ENCODE measurements at regions not wholly inside any gene's neighbourhood (a gene's known extent, or its start where the extent isn't known, plus 50 kb on each side); places are given as distances from the start of the nearest gene placed in this dataset.

DNA sequence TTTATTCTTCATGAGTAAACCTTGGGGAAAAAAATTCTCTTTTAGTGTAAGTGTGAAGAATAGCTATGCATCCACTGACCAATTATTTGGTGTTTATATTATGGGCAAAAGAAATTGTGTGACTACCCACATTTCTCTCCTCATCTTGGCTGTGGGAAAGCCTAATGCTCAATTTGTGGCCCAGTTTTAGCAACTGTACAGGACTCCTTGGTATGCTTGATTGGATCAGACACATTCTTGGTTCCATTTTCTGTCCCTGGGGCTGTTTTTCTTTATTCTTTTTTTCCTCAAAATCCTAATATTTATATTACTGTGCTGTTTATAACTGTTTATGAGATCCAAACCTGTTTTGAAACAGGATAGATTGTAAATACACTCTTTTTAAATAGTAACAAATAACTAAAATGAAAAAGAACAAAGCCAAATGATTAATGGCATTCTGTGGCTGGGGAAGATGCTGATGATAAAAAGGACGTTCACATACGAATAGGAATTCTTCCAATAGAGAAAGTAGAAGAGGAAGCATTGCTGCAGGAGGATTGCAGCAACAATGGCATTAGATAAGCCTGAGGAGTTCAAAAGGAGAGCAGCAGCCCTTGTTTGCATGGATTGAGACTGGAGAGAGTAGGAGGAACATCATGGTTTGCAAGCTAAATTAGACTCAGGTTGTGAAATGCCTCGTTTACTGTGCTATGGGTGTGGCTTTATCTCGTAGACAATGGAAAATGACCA, 580.5 kb downstream of the INHBA start:
- no peak for ATAC-seq

DNA sequence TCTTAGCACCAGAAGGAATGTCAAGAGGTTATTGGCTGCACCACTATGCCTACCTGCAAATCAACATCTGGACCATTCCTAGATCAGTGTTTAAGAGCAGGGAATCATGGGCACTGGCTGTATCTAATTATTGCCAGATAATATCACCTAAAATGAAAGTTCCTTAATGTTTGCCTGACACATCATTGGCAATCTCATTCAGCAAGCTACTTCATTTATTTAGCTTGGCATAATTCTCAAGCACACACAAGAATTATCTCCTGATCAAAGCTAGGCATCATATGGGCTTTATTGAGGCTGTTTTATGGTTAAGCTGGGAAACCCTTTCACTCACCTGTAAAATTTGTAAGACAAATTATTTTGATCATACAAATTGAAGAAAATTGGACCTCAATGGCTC, 581.7 kb downstream of the INHBA start:
- no peak for ATAC-seq

DNA sequence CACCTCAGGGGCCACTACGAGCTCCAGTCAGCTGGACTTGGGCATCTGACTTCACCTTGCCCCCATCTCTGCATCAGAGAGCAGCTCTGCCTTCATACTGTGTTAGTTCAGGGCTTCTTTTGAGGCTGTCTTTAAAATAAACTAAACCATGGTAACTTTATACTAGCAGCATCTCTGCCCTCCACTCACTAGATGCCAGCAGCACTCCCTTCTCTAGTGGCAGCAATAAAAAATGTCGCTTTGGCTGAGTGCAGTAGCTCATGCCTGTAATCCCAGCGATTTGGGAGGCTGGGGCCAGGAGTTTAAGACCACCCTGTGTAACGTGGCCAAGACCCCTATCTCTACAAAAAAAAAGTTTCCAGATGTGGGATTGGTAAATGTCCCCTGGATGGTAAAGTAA, 584.4 kb downstream of the INHBA start:
- no peak for ATAC-seq

DNA sequence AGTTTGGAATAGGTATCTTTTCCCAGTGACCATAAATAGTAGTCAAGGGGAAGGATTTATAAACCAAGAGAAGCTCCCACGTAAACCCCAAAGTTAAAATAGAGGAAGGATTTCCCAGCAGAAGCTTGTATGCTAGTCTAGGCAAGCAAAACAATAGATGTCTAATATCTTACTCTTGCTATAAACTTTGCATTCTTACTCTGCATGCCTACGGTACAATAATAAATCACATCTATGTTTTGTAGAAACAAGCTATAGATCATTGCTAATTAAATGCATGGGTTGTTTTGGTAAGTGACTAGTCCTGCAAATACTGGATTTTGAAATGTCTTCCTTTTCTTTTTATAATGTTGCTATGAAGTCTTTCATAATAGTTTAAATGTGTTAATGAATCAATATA, 585.5 kb downstream of the INHBA start:
- no peak for ATAC-seq

DNA sequence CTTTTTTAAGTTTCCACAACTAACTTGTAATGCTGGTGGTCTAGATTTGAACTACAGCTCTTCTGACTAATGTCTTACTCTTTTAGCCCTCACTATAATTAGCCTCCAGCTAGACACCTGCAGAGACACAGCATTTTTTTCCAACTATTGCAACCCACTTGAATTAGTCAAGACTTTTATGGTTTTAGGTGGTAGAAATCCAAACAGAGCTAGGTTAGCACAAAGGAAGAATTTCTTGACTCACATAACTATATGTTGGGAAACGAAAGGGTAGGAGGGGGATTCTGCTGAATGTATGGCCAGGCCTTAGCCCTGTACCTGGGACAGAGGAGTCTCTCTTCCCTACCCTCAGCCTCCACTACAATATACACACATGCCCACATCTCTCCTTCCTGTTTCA, 586.1 kb downstream of the INHBA start:
- ATAC-seq = no peak

DNA sequence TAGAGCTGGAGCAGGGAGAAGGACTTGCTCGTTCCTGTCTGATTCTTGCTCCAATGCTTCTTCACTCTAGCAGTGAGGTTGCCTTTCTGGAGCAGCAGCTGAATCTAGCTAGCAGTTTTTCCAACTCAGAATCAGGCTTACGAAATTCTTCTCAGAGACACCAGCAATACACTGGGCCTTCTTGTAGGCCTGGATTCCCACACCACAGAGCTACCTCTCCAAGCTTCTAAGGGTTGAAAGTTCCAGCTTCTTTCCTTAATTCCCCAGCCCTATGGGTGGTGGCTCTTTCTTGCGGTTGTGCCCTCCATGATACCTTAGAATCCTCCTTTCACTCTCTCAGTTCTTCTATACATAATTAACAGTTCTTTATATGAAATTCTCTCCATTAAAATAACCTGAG, 586.6 kb downstream of the INHBA start:
- no peak for ATAC-seq

DNA sequence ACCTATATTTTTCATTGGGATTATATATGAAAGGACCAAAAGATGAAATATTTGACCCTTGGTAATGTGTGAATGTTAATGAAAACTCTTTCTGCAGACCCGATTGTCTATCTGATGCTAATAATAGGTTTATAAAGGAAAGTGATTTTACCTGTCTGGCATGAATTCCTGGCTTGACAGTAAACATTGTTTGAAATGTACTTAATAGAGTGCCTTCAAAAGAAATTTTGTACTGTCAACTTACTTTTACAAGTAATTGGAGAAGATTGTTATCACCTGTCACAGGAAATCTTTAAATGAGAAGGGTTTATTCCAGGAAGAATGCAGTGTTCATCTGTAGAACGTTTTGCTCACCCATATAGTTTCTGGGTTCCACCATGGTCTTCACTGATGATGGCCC, 588.2 kb downstream of the INHBA start:
- ATAC-seq = no peak

DNA sequence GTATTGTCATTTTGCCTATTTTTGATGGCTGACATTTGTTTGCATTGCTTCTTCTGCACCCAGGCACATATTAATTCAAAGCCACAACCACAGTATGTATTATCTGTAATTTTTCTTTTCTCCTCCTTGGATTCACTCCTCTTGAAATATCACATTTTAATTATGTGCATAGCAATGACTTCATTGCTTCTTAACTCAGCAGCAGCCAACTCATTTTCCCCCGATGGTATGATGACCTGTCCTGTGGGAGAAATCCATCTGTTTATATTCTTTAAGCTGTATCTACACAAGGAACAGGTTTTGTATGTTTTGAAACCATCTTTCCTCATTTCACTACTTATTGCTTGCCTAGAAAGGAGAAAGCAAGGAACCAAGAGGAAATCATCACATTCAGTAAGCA, 588.8 kb downstream of the INHBA start:
- ATAC-seq = no peak

DNA sequence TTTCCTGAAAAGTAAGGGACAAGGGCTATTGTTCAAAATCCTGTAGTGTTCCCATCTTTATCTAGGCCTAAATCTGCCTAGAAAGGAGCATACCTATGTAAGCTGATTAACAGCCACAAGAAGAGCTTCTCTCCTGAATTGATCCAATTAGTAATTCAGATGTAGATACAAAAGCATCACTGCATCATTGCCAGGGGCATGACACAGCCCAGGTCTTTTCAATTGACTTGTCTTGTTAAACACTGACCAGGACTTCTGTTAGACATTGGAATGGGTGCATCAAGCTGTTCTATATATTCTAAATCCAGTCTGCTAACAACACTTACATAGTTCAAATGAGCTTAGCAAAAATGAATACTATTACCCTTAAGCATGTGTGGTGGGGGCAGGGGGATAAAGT, 589.2 kb downstream of the INHBA start:
- ATAC-seq = no peak

DNA sequence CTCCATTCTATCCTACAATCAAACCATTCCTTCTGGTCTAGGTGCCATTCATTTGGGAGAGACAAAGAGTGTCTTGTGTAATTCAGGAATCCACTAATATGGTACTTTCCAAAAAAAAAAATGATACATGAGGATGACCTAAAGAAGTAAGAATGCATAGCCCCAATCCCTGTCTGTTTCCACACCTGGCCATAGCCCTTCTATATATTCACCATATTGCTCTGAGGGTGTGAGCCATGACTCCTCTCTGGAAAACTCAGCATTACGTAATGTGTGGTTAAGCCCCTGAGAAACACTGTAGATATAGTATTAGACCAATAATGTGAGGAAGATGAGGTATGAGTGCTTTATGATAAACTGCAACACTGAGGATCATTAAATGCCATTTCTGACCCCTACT, 592.7 kb downstream of the INHBA start:
- no peak for ATAC-seq

DNA sequence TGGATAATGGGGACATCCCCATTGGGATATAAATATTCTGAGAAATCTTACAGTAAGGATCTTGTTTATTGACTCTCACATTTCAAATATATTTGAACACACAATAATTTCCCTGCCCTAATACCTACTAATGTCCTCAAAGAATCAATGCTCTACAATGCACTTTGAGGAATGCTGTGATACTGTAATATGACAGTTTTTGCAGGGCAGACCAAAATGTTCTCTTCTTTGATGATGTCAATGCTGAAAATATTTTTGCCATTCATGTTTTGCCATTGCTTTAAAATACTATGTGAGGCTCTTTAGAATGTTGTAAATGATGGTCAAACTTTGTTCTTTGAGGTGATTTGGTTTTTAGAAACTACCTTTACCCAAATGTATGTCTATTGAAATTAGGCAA, 594.1 kb downstream of the INHBA start:
- no peak for ATAC-seq

DNA sequence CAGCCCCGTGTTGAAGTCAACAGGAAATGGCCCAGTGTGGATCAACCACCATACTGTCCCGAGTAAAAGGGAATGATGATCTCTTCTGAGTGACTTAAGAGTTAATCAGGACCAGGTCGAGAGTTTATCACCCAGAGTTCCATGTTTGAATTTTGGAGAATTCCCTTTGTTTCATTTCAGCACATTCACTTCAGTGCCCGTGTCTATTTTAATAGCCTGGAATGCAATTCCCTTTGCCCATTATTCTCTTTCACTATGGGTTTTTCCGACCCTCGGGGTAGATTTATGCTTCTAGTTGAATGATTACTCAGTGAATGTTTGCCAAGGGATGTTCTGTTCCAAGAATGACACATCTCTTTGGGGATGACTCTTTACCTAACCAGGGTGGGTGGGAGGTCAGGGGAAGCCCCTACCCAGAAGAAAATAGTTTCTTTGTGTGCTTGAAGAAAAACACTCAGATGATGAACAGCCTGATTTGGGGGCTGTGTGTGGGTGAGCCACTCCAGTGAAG, 594.9 kb downstream of the INHBA start:
- ATAC-seq = no peak

DNA sequence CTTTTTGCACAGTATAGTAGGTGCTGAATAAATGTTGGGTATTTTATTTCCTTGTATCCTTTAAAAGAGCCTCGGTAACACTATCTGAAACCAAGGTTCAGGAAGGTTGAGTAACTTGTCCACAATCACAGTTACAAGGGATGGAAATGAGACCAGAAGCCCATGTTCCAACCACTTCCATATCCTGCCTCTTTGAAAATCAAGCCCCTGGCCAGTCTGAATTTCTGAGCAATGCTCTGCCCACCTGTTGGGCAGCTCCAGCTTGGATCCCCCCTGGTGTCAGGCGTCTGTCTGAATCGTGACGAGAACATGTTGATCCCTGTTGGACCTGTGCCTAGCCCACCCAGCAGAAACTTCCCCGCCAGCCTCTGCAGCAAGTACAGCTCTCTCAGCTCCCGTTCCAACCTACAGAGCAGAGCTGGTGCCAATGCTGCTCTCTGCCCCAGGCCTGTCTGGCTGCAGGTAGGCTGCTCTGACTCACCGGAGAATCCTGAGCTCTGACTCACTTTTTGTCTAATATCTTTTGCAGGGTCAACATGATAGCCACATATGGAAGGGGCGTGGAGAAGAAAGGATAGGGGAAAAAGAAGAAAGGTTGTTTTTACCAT, 595.5 kb downstream of the INHBA start:
- ATAC-seq = no peak

DNA sequence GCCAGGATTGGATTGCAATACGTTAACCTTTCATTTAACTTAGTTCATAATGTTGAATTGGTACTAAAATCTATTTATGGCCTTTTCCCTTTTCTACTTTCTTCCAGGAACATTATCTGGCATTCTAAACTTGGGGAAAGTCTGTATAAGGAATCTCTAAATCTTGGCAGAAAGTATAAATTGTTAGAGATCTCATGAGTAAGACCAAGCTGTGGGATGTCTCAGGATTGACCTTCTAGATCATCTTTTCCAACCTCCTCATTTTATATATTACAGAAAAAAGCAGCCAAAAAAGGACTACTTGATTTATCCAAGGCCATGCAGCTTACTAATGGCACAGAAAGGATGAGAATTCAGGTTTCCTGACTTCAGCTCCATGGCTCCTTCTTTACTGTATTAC, 598.3 kb downstream of the INHBA start:
- no peak for ATAC-seq

DNA sequence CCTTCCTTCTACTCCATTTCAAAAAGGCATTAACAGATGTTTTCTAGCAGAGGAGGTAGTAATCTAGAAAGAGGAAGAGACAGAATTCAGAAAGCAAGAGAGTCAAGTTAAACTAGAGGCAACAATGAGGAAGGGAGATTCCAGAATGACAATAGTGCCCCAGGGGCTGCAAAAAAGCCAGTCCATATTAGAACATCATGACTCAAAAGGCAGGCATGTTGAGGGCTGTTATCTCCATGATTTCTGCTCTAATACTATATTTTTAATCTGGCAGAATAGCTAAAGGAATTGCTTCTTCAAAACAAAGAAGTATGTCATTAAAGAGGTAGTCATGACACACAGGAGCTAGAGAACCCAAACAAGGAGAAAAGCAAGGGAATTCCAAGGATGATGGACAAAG, 599.6 kb downstream of the INHBA start:
- no peak for ATAC-seq

DNA sequence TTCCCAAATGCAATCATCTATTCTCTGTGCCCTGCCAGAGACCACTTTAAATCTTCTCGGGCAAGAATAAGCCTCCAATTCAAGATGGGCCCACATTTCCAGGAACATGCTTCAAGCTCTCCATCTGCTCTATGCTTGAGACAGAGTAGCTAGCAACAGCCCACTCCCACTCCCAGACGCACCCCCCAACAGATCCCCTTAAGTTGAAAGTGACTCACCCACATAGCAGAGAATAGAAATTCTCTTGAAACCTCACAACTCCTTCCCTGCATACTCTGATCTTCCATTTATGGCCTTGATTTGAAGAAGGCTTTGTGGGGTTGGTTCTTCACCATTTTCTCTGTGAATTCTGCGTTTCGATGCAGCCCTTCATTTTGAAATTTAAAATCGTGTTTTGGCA, 604.0 kb downstream of the INHBA start:
- ATAC-seq = no peak

DNA sequence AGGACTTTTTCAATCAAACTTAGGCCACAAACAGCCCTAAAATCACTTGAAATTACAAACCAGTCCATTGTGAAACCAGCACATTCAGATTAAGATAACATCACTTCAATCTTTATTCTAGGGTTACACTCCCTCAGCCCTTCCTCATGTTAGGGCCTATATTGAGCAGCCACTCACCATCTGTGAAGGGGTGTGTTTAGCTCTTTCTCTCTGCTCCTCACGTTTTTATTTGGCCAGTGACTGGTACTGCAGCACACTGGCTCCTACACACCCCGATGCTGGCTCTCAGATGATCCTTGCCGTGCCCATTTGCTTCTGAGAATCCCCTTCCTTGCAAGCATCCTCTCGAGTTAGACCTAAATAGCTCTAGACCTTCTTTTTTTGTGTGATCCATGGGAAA, 604.5 kb downstream of the INHBA start:
- no peak for ATAC-seq

DNA sequence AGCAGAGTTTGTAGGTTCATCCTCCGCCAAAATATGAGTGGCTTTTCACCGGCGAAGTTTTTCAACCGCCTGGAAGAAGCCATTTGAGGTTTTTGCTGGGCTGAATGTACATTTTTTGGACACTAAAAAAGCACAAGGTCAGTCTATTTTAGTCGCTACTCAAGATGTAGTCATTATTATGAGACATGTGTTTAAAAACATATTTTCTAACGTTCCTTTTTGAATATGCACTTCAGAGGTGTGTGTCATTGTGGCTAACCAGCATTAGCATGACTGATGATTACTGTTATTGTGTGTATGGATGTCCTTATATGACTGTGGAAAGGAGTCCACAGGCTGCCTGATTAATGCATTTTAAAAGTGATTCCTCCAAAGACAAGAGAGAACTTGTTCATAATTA, 605.4 kb downstream of the INHBA start:
- no peak for ATAC-seq

DNA sequence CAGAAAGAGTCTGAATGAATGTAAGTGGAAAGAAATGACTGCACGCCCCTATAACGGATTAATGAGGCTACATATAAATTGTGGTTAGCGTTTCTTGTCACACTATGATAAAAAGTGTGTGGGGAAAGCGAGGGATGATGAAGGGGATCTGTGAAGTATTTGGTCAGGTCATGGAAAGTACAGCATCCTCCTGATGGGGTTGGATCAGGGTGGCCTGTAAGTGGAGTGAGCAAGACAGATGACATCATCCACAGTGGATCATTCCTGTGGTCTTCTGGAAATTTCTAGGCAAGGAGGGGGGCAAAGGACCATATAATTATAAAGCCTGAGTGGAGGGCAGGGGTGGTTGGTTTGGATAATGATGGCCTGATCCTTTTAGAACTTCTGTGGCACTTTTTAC, 606.0 kb downstream of the INHBA start:
- no peak for ATAC-seq

DNA sequence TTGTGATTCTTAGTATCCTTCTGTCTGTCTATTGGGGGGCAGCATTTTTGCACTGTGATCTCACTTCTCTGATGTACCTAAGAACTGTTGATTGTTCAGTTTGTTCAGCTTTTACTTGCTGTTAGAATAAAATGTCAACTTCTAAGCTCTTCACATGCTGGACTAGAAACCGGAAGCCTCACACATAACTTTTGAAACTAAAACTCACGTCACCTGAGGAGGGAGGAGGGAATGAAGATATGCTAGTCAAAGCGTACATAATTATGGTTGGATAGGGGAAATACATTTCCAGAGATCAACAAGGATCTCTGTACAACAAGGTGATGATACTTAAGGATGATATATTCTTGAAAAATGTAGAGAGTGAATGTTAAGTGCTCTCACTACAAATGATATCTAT, 609.7 kb downstream of the INHBA start:
- ATAC-seq = no peak

DNA sequence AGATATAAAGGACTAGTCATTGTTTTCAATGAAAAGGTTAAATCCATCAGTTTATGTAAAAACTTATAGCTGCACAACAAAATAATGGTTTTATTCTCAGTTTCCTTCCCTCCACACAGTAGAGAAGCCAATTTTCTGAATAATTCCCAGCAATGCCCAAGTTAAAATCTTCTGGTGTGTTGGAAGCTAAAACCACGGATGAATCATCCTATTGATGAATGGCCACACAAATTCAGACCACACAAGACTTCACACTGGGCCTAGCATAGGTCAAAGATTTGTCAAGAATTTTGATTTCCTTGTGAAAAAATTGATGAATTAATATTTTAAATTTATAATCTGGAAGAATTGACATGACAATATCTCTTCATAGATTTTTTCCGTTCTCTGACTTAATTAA, 617.6 kb downstream of the INHBA start:
- no peak for ATAC-seq

DNA sequence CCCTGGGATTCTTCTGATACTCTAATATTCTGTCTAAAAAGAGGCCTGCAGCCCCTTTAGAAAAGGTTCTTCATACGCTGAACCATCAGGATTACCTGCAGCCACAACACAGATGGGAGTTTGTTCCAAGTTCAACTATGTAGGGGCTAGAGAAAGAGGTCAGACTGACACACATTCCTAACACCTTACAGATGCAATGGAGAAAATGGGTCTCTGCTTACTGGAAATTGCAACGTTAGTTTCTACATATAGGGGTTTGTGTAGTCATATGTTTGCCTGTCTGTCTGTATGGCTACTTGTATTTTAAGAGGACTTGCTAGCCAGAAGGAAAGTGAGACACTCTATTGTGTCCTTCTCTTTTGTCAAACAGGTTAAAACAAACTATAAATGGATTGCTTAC, 618.5 kb downstream of the INHBA start:
- no peak for ATAC-seq

DNA sequence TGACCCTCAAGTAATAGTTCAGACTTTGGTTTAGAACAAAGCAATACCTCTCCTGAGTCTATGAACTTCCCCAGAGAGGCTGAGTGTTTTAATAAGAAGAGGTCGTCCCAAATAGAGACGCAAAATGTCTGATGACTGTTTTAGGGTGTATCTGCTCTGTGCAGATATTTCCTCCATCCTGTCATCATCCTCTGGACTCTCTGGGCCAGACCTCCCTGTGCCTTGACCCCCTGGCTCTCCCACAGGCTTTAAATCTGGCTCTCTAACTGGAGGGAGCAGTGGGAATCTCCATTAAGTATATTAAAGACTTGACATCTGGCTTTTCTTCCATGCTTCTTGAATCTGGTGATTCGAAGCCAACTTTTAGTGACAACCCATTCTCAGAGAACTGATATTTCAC, 633.3 kb downstream of the INHBA start:
- no peak for ATAC-seq

DNA sequence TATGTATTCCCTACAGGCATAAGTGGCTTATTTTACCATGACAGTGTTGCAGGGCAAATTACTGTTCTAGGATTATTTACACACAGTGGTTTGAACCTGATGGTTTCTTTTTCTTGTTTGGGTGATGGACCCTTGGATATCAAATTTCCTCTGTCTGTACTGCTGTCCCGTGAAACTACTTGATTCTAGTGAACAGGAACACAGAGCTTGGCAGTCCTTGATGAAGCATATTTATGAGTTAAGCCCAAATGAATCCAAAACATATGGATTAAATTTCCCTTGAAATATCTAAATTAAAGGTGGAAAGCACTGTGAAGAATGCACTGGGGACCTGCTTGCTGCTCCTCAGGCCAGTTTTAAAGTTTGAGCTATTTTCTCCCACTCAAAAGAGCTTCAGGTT, 635.3 kb downstream of the INHBA start:
- no peak for ATAC-seq

DNA sequence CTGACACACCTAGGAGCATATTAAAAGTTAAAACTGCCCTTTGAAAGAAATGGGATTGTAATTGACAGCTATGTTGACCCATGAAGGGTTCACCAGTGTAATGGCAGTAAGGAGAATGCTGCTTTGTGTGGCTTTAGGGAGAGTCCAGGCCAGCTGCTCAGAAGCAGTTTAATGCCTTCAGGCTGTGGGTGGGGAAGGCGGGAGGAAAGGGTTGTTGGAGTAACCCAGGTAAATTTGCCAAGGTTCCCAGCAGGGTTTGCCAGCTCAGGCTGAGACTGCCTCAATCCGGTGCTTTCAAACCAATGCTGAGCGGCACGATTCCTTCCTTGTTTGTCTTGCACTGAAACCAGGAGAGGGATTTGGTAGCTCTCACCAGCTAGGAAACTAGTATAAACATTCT, 637.2 kb downstream of the INHBA start:
- no peak for ATAC-seq

Data from activated CD4-positive, CD25-positive, alpha-beta regulatory T cell treated with anti-CD3 and anti-CD28 coated beads, Interleukin-2, amount 50 U/mL, for 24 hours (primary cell).